Hepatocyte (in vitro differentiated cells): ENCODE measurements at regions not wholly inside any gene's neighbourhood (a gene's known extent, or its start where the extent isn't known, plus 50 kb on each side); places are given as distances from the start of the nearest gene placed in this dataset.

ENCODE experiments used
- CTCF ChIP-seq: fragments of 200-600 bp; sonication (generic); IDR thresholded peaks from 2 replicates; pipeline ENCODE4 v1.5.1; 2016; ENCODE audit warnings: antibody characterized with exemption, mild to moderate bottlenecking; ENCODE audit not compliant: poor library complexity
- EZH2 ChIP-seq: fragments of 200-600 bp; sonication (generic); IDR thresholded peaks from 2 replicates; pipeline ENCODE4 v1.6.1; 2016; ENCODE audit warnings: antibody characterized with exemption, mild to moderate bottlenecking, borderline replicate concordance
- EZH2phosphoT487 ChIP-seq: fragments of 200-600 bp; sonication (generic); IDR thresholded peaks from one replicate; pipeline ENCODE4 v1.6.1; 2018; ENCODE audit warnings: antibody characterized with exemption, mild to moderate bottlenecking, low read depth, moderate library complexity; ENCODE audit not compliant: unreplicated experiment, severe bottlenecking

- no peak for TF ChIP-seq EZH2
- no peak for TF ChIP-seq CTCF
- no peak for TF ChIP-seq EZH2phosphoT487
Observed at GRCh38 chr7:16079723-16080122, 341.6 kb downstream of the CRPPA start.
